SK-N-SH (cell line): ENCODE measurements at regions not wholly inside any gene's neighbourhood (a gene's known extent, or its start where the extent isn't known, plus 50 kb on each side); places are given as distances from the start of the nearest gene placed in this dataset.

ENCODE experiments used
- CTCF ChIA-PET: fragments of 300-600, 350-600 bp; formaldehyde crosslinking; extraction: SDS; loops from one replicate; lab custom pipeline; 2021; lab: Yijun Ruan, JAX
- POLR2A ChIA-PET: fragments of 350-600 bp; sonication (Branson Sonifier 250); formaldehyde crosslinking; extraction: SDS; loops from one replicate; lab custom pipeline; 2020; ENCODE audit warnings: antibody characterized with exemption, inconsistent platforms; lab: Yijun Ruan, JAX
- DNase-seq: peaks from one replicate; pipeline ENCODE4 v3.0.0; 2012
- H2AFZ ChIP-seq: fragments of 200-600 bp; sonication (generic); 2 replicates; pipeline ENCODE4 v1.8.1; 2016; ENCODE audit warnings: antibody characterized with exemption, mild to moderate bottlenecking, low read depth
- H3F3A ChIP-seq: fragments of 200-600 bp; sonication (generic); replicated peaks from 2 replicates; pipeline ENCODE3; 2016; ENCODE audit warnings: antibody characterized with exemption, mild to moderate bottlenecking; ENCODE audit not compliant: insufficient read depth
- H3K27ac ChIP-seq, 2 experiments: fragments of 200-500 bp in 1 of 2; fragments of 200-600 bp in 1 of 2; sonication (Bioruptor generic) in 1 of 2; sonication (generic), shearing (Covaris generic) in 1 of 2; 2 replicates each; pipeline versions ENCODE4 v1.5.1 to v1.6.1; 2014 to 2016; ENCODE audit warnings: low read depth in 2 of 2, inconsistent platforms in 1 of 2, low read length in 1 of 2, mild to moderate bottlenecking in 1 of 2, mixed read lengths in 1 of 2
- H3K27me3 ChIP-seq: fragments of 200-600 bp; sonication (generic), shearing (Covaris generic); 2 replicates; pipeline ENCODE4 v1.6.1; 2016; ENCODE audit warnings: mixed run types; ENCODE audit not compliant: insufficient read depth
- H3K36me3 ChIP-seq, 2 experiments: fragments of 200-500 bp in 1 of 2; fragments of 200-600 bp in 1 of 2; sonication (Bioruptor generic) in 1 of 2; sonication (generic) in 1 of 2; replicated peaks in 1 of 2; 2 replicates each; pipeline versions ENCODE3 to v1.5.1; 2014 to 2016; ENCODE audit warnings: low read length in 1 of 2, mild to moderate bottlenecking in 1 of 2; ENCODE audit not compliant: insufficient read depth in 2 of 2, control insufficient read depth in 1 of 2
- H3K4me1 ChIP-seq, 2 experiments: fragments of 200-500 bp in 1 of 2; fragments of 200-600 bp in 1 of 2; sonication (Bioruptor generic) in 1 of 2; sonication (generic), shearing (Covaris generic) in 1 of 2; 2 replicates each; pipeline versions ENCODE4 v1.5.1 to v1.6.1; 2014 to 2016; ENCODE audit warnings: low read depth in 1 of 2, low read length in 1 of 2, mixed run types in 1 of 2; ENCODE audit not compliant: insufficient read depth in 2 of 2, control insufficient read depth in 1 of 2
- H3K4me2 ChIP-seq: fragments of 200-600 bp; sonication (generic), shearing (Covaris generic); 2 replicates; pipeline ENCODE4 v1.6.1; 2017; ENCODE audit warnings: mixed run types
- H3K4me3 ChIP-seq, 2 experiments: fragments of 200-500 bp in 1 of 2; fragments of 200-600 bp in 1 of 2; sonication (Bioruptor generic) in 1 of 2; sonication (generic), shearing (Covaris generic) in 1 of 2; 2 replicates each; pipeline versions ENCODE4 v1.5.1 to v1.8.1; 2014 to 2016; ENCODE audit warnings: low read depth in 2 of 2, inconsistent platforms in 1 of 2, low read length in 1 of 2, mild to moderate bottlenecking in 1 of 2, mixed read lengths in 1 of 2, moderate library complexity in 1 of 2
- H3K79me2 ChIP-seq: fragments of 200-600 bp; sonication (generic); 2 replicates; pipeline ENCODE4 v1.8.1; 2017; ENCODE audit warnings: mild to moderate bottlenecking; ENCODE audit not compliant: insufficient read depth
- H3K9ac ChIP-seq: fragments of 200-600 bp; sonication (generic); 2 replicates; pipeline ENCODE4 v1.6.1; 2017; ENCODE audit warnings: mixed run types
- H3K9me2 ChIP-seq: fragments of 200-600 bp; sonication (generic); 2 replicates; pipeline ENCODE4 v1.6.1; 2017; ENCODE audit warnings: mixed run types
- H3K9me3 ChIP-seq: fragments of 200-600 bp; sonication (generic); 2 replicates; pipeline ENCODE4 v1.6.1; 2017; ENCODE audit warnings: mixed run types, mild to moderate bottlenecking, moderate library complexity
- H4K20me1 ChIP-seq: fragments of 200-600 bp; sonication (generic); 2 replicates; pipeline ENCODE4 v1.6.1; 2017; ENCODE audit warnings: mild to moderate bottlenecking, mixed run types; ENCODE audit not compliant: insufficient read depth
- CTCF ChIP-seq: fragments of 200-600 bp; sonication (generic); IDR thresholded peaks from 2 replicates; pipeline ENCODE4 v1.6.1; 2017; ENCODE audit warnings: antibody characterized with exemption, mild to moderate bottlenecking, moderate library complexity
- GABPA ChIP-seq: IDR thresholded peaks from 2 replicates; pipeline ENCODE4 v1.4.0; 2012; ENCODE audit warnings: low read depth, mild to moderate bottlenecking
- JUND ChIP-seq: IDR thresholded peaks from 2 replicates; pipeline ENCODE4 v1.4.0; 2012
- MAX ChIP-seq: IDR thresholded peaks from 2 replicates; pipeline ENCODE4 v1.4.0; 2012; ENCODE audit warnings: low read depth
- MEF2A ChIP-seq: IDR thresholded peaks from 2 replicates; pipeline ENCODE4 v1.4.0; 2012; ENCODE audit warnings: low read depth, borderline replicate concordance
- NRF1 ChIP-seq: IDR thresholded peaks from 2 replicates; pipeline ENCODE4 v1.6.1; 2012; ENCODE audit warnings: low read depth, mild to moderate bottlenecking, low read length
- RCOR1 ChIP-seq: fragments of 150-350 bp; IDR thresholded peaks from 2 replicates; pipeline ENCODE4 v1.6.1; 2017; ENCODE audit warnings: antibody characterized with exemption, low read length
- REST ChIP-seq: IDR thresholded peaks from 2 replicates; pipeline ENCODE4 v1.6.1; 2012; ENCODE audit warnings: mild to moderate bottlenecking, low read depth, low read length, moderate library complexity
- TAF1 ChIP-seq: IDR thresholded peaks from 2 replicates; pipeline ENCODE4 v1.6.1; 2012; ENCODE audit warnings: low read depth, mild to moderate bottlenecking, low read length, moderate library complexity, borderline replicate concordance
- TCF12 ChIP-seq: IDR thresholded peaks from 2 replicates; pipeline ENCODE4 v1.4.0; 2012
- USF1 ChIP-seq: IDR thresholded peaks from 2 replicates; pipeline ENCODE4 v1.4.0; 2012; ENCODE audit warnings: low read depth, borderline replicate concordance
- YY1 ChIP-seq: IDR thresholded peaks from 2 replicates; pipeline ENCODE4 v1.4.0; 2012; ENCODE audit warnings: low read depth, mild to moderate bottlenecking
- WGBS: methylation state at CpG from one replicate; pipeline ENCODE4 v1.1.6; 2017; ENCODE audit warnings: low lambda C conversion rate; 5-methylcytosine and 5-hydroxymethylcytosine counted together
- TF ChIP-seq, protein P1 (sequence below): fragments of 150-350 bp; IDR thresholded peaks from 2 replicates; pipeline ENCODE4 v1.6.1; 2017; ENCODE audit warnings: antibody characterized with exemption, low read length, low read depth, borderline replicate concordance

DNA sequence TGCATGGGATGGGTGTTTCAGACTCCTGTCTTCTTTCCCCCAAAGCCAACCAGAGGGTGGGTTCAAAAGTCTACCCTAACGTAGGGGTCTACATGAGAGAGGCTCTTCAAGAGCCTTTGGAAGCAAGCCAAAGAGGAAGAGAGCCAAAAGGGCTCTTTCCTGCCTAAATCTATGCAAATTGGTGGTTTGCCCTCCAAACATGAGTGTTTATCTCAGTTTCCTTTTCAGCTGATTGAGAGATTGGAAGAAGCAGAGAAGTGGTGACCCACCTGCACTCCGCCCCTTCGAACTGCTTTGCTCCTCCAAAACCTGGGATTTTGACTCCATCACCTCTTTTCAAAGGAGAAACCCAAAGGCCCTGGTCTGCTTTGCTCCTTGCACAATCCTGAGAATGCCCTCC lies 65.4 kb upstream of the MAF start:
- Histone ChIP-seq H3K9me2 (no peaks in the 10 kb centered on the region), H3K79me2 (no peaks in the 10 kb centered on the region), H3F3A (no peaks in the 10 kb centered on the region), H3K27ac (no peak overlapping the region), H3K4me1 (no peaks in the 10 kb centered on the region), H3K4me2 (no peak overlapping the region), H3K9me3 (peaks cover 6% of the 10 kb centered on the region; the same call in 1 of the 2 replicates), H3K27me3 (no peaks in the 10 kb centered on the region), H4K20me1 (no peaks in the 10 kb centered on the region), H3K36me3 (no peaks in the 10 kb centered on the region), H2AFZ (no peak overlapping the region), H3K4me3 (no peak overlapping the region), H3K9ac (no peak overlapping the region)
- ChIA-PET CTCF (no interaction called here), POLR2A (no interaction called here)
- 30% methylated on average over 3 of the region's 3 CpGs for WGBS
- no peak for DNase-seq
- TF ChIP-seq REST = no peak
- TF ChIP-seq MAX = no peak
- TF ChIP-seq MEF2A = no peak
- TF ChIP-seq, protein P1, sequence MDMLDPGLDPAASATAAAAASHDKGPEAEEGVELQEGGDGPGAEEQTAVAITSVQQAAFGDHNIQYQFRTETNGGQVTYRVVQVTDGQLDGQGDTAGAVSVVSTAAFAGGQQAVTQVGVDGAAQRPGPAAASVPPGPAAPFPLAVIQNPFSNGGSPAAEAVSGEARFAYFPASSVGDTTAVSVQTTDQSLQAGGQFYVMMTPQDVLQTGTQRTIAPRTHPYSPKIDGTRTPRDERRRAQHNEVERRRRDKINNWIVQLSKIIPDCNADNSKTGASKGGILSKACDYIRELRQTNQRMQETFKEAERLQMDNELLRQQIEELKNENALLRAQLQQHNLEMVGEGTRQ = no peak
- no peak for TF ChIP-seq TAF1
- TF ChIP-seq NRF1 = no peak
- TF ChIP-seq TCF12 = no peak
- no peak for TF ChIP-seq RCOR1
- no peak for TF ChIP-seq GABPA
- TF ChIP-seq CTCF = no peak
- TF ChIP-seq YY1 = no peak
- no peak for TF ChIP-seq USF1
- TF ChIP-seq JUND = no peak
